GM12873 (cell line): ENCODE measurements at regions not wholly inside any gene's neighbourhood (a gene's known extent, or its start where the extent isn't known, plus 50 kb on each side); places are given as distances from the start of the nearest gene placed in this dataset.

Experiments used
- CTCF ChIP-seq: IDR thresholded peaks from 2 replicates; pipeline ENCODE4 v1.5.1; 2012; ENCODE audit warnings: low read depth, mild to moderate bottlenecking, moderate library complexity, low read length, control low read depth; ENCODE audit not compliant: insufficient read depth; ENCODE audit errors: missing control alignments

GRCh38 chr12:13716119-13716518 lies 265.3 kb downstream of the GRIN2B start:
- TF ChIP-seq CTCF: no peak

GRCh38 chr12:13713556-13714410 lies 267.6 kb downstream of the GRIN2B start:
- TF ChIP-seq CTCF: no peak

- TF ChIP-seq CTCF: no peak
These were observed 273.6 kb downstream of the GRIN2B start for GRCh38 chr12:13707829-13708228.

GRCh38 chr12:13702381-13702780 lies 279.0 kb downstream of the GRIN2B start:
- no peak for TF ChIP-seq CTCF

- TF ChIP-seq CTCF: no peak
These were observed 279.9 kb downstream of the GRIN2B start for GRCh38 chr12:13701502-13701901.

GRCh38 chr12:13697973-13698372 lies 283.4 kb downstream of the GRIN2B start:
- no peak for TF ChIP-seq CTCF

GRCh38 chr12:13695781-13696180 lies 285.6 kb downstream of the GRIN2B start:
- no peak for TF ChIP-seq CTCF
